ENCODE measurements at regions not wholly inside any gene's neighbourhood (a gene's known extent, or its start where the extent isn't known, plus 50 kb on each side); places are given as distances from the start of the nearest gene placed in this dataset.

- FAIRE-seq (no peak), DNase-seq (ENCODE audit: low read depth in 1 of 2, low spot score in 1 of 2) (no peak), ATAC-seq (no peak)
- WGBS (ENCODE audit: missing lambda C conversion rate) = 86% methylated on average over 1 of the region's 1 CpG
- CTCF ChIA-PET = no interaction called here
- Histone ChIP-seq H3K4me3 (no peak overlapping the region), H3K4me2 (no peak overlapping the region), H3K9me3 (no peaks in the 10 kb centered on the region), H3K27ac (no peak overlapping the region), H3K4me1 (no peaks in the 10 kb centered on the region)
- TF ChIP-seq FOSL2 (IDR thresholded peaks at IDR 0.05) (no peak), FOSL2 (CRISPR knock-in tag; IDR thresholded peaks at IDR 0.05) (no peak), ZSCAN20 (CRISPR knock-in tag; IDR thresholded peaks at IDR 0.05) (no peak), ZC3H11A (IDR thresholded peaks at IDR 0.05) (no peak), JUN (IDR thresholded peaks at IDR 0.05) (no peak), GATA3 (IDR thresholded peaks at IDR 0.05; ENCODE audit: borderline replicate concordance) (no peak), PBX3 (IDR thresholded peaks at IDR 0.05) (no peak), NFE2L2 (conservative IDR thresholded peaks at IDR 0.05; ENCODE audit: low read length) (no peak), ATOH8 (CRISPR knock-in tag; IDR thresholded peaks at IDR 0.05; ENCODE audit: low read depth) (no peak), HES2 (IDR thresholded peaks at IDR 0.05) (no peak), PHF8 (IDR thresholded peaks at IDR 0.05; ENCODE audit: borderline replicate concordance, low read depth) (no peak), KDM5A (IDR thresholded peaks at IDR 0.05) (no peak)
- TF ChIP-seq, protein P1, sequence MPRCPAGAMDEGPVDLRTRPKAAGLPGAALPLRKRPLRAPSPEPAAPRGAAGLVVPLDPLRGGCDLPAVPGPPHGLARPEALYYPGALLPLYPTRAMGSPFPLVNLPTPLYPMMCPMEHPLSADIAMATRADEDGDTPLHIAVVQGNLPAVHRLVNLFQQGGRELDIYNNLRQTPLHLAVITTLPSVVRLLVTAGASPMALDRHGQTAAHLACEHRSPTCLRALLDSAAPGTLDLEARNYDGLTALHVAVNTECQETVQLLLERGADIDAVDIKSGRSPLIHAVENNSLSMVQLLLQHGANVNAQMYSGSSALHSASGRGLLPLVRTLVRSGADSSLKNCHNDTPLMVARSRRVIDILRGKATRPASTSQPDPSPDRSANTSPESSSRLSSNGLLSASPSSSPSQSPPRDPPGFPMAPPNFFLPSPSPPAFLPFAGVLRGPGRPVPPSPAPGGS (IDR thresholded peaks at IDR 0.05) = no peak
- POLR2A ChIA-PET = no interaction called here
These were observed 122.3 kb downstream of the ZC3H11B start for GRCh38 chr1:219490566-219490965.

GRCh38 chr1:219489636-219490035 is 123.3 kb downstream of the ZC3H11B start:
- FAIRE-seq (no peak), DNase-seq (ENCODE audit: low read depth in 1 of 2, low spot score in 1 of 2) (no peak), ATAC-seq (no peak)
- Histone ChIP-seq H3K4me1 (no peaks in the 10 kb centered on the region), H3K4me3 (no peak overlapping the region), H3K4me2 (no peak overlapping the region), H3K27ac (no peak overlapping the region), H3K9me3 (no peaks in the 10 kb centered on the region)
- CTCF ChIA-PET = interaction anchor here (0.8 kb wide), 1 partner anchor 12 kb away, joined by 3 read pairs; no protein-coding TSS in a partner anchor
- POLR2A ChIA-PET = no interaction called here
- 54% methylated on average over 2 of the region's 2 CpGs for WGBS (ENCODE audit: missing lambda C conversion rate)
- no peak for TF ChIP-seq PHF8 (IDR thresholded peaks at IDR 0.05; ENCODE audit: borderline replicate concordance, low read depth)
- TF ChIP-seq HDAC2 (IDR thresholded peaks at IDR 0.05) = no peak
- TF ChIP-seq ATOH8 (CRISPR knock-in tag; IDR thresholded peaks at IDR 0.05; ENCODE audit: low read depth) = no peak
- no peak for TF ChIP-seq HES2 (IDR thresholded peaks at IDR 0.05)
- TF ChIP-seq CBX2 (IDR thresholded peaks at IDR 0.05; ENCODE audit: borderline replicate concordance, low read depth) = no peak
- TF ChIP-seq, protein P2, sequence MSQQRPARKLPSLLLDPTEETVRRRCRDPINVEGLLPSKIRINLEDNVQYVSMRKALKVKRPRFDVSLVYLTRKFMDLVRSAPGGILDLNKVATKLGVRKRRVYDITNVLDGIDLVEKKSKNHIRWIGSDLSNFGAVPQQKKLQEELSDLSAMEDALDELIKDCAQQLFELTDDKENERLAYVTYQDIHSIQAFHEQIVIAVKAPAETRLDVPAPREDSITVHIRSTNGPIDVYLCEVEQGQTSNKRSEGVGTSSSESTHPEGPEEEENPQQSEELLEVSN (IDR thresholded peaks at IDR 0.05; ENCODE audit: borderline replicate concordance, low read depth) = no peak
- TF ChIP-seq HOXB5 (CRISPR knock-in tag; IDR thresholded peaks at IDR 0.05) = no peak
- no peak for TF ChIP-seq RAD21 (conservative IDR thresholded peaks at IDR 0.05 in 1 of 2, IDR thresholded peaks at IDR 0.05 in 1 of 2)
- no peak for TF ChIP-seq SREBF2 (IDR thresholded peaks at IDR 0.05)

All from A549 (cell line).